Heart left ventricle (tissue), 13 donors: ENCODE measurements at regions not wholly inside any gene's neighbourhood (a gene's known extent, or its start where the extent isn't known, plus 50 kb on each side); places are given as distances from the start of the nearest gene placed in this dataset.

Experiments
- CTCF ChIP-seq, 12 donors: fragments of 200-600 bp; sonication (generic) in 4 of 12; IDR thresholded peaks; one replicate each; pipeline versions ENCODE4 v1.5.0 to v1.8.0; 2018 to 2022; ENCODE audit warnings: antibody characterized with exemption in 12 of 12, mild to moderate bottlenecking in 5 of 12
- POLR2A ChIP-seq, 2 donors: fragments of 450-650 bp; IDR thresholded peaks; one replicate each; pipeline ENCODE4 v1.6.1; 2017; ENCODE audit warnings: antibody characterized with exemption in 2 of 2, mild to moderate bottlenecking in 2 of 2, moderate library complexity in 2 of 2
- donor health status: ischemic (EF 13 %, LVEDD 7.1; RV severe dilation, severe dysfunction).
- donor health status: DM: no; HTN: yes; CAD: no.
- donor health status: DM: no; HTN: no; CAD: no.
- donor health status: ischemic (EF 25% LVEDD 6.9; RV normal size, moderate dysfunction).
- donor health status: ischemic (EF 25% LVEDD 5.7; RV mildly dilated, moderate dysfunction).
- donor health status: ischemic (EF 35%, LVEDD 5.7; RV mildly dilated, moderate dysfunction).
- donor health status: nonischemic (EF 11% LVEDD 7.7; RV severe dilation, severe dysfunction).
- donor health status: DM: yes; HTN: yes; CAD: no.
- donor health status: PGD.
- donor health status: ischemic (EF 29% LVEDD 5.4; RV normal size, mild dysfunction).
- donor health status: nonischemic (EF 23%, LVEDD 6.1; RV moderate dilation, normal function).

GRCh38 chr6:81608776-81609175 lies 143.7 kb downstream of the TENT5A start:
- TF ChIP-seq CTCF (IDR thresholded peaks at IDR 0.05) (no peak), POLR2A (IDR thresholded peaks at IDR 0.05) (no peak)
